GM18868 (cell line): ENCODE measurements at regions not wholly inside any gene's neighbourhood (a gene's known extent, or its start where the extent isn't known, plus 50 kb on each side); places are given as distances from the start of the nearest gene placed in this dataset.

Experiments
- ATAC-seq: cut with Tn5 transposase; IDR thresholded peaks from one replicate; pipeline ENCODE4 v1.9.1; 2021; ENCODE audit warnings: mild to moderate bottlenecking, moderate library complexity; ENCODE audit not compliant: unreplicated experiment

GRCh38 chr6:98653179-98653578, 181.2 kb upstream of the POU3F2 start:
- no peak for ATAC-seq

- no peak for ATAC-seq
These were observed 176.6 kb upstream of the POU3F2 start for GRCh38 chr6:98657764-98658163.

- ATAC-seq = no peak
These were observed 165.0 kb upstream of the POU3F2 start for GRCh38 chr6:98669371-98669770.

- no peak for ATAC-seq
These were observed 164.2 kb upstream of the POU3F2 start for GRCh38 chr6:98670045-98670746.

- ATAC-seq = no peak
These were observed 161.5 kb upstream of the POU3F2 start for GRCh38 chr6:98672681-98673475.

GRCh38 chr6:98678481-98678880, 155.9 kb upstream of the POU3F2 start:
- peak; percentile 83 for ATAC-seq

- no peak for ATAC-seq
These were observed 148.3 kb upstream of the POU3F2 start for GRCh38 chr6:98686008-98686601.

GRCh38 chr6:98687752-98688151, 146.6 kb upstream of the POU3F2 start:
- ATAC-seq = no peak

- no peak for ATAC-seq
These were observed 139.1 kb upstream of the POU3F2 start for GRCh38 chr6:98695091-98695801.

GRCh38 chr6:98711380-98711779, 123.0 kb upstream of the POU3F2 start:
- no peak for ATAC-seq

GRCh38 chr6:98716341-98716740, 118.0 kb upstream of the POU3F2 start:
- ATAC-seq = no peak

GRCh38 chr6:98717322-98717877, 117.0 kb upstream of the POU3F2 start:
- ATAC-seq = no peak

GRCh38 chr6:98717988-98718387, 116.4 kb upstream of the POU3F2 start:
- no peak for ATAC-seq

GRCh38 chr6:98724537-98724936, 109.8 kb upstream of the POU3F2 start:
- ATAC-seq = no peak

GRCh38 chr6:98747273-98747672, 87.1 kb upstream of the POU3F2 start:
- no peak for ATAC-seq

GRCh38 chr6:98747960-98748359, 86.4 kb upstream of the POU3F2 start:
- ATAC-seq = no peak

GRCh38 chr6:98759459-98759858, 74.9 kb upstream of the POU3F2 start:
- ATAC-seq = no peak

- no peak for ATAC-seq
These were observed 69.9 kb upstream of the POU3F2 start for GRCh38 chr6:98764373-98764911.

GRCh38 chr6:98769546-98769945, 64.8 kb upstream of the POU3F2 start:
- peak; percentile 47 for ATAC-seq

- ATAC-seq = no peak
These were observed 59.2 kb upstream of the POU3F2 start for GRCh38 chr6:98775205-98775604.

GRCh38 chr6:98777762-98778161, 56.6 kb upstream of the POU3F2 start:
- peak; percentile 99 for ATAC-seq
